NOMO-1 (cell line): ENCODE measurements at regions not wholly inside any gene's neighbourhood (a gene's known extent, or its start where the extent isn't known, plus 50 kb on each side); places are given as distances from the start of the nearest gene placed in this dataset.

Source experiments
- DNase-seq, 2 experiments: peaks; one replicate each; lab custom pipeline; 2025; ENCODE audit not compliant: unreplicated experiment in 2 of 2; lab: John Stamatoyannopoulos, UW

- DNase-seq, result no peak
Measured at GRCh38 chrX:69085151-69085550, 80.1 kb downstream of the PJA1 start.

GRCh38 chrX:69083801-69084200 lies 81.5 kb downstream of the PJA1 start:
- no peak for DNase-seq

GRCh38 chrX:69083361-69083760 lies 81.9 kb downstream of the PJA1 start:
- no peak for DNase-seq

- DNase-seq, result no peak
Measured at GRCh38 chrX:69082753-69083150, 82.5 kb downstream of the PJA1 start.

GRCh38 chrX:69082055-69082752 lies 83.0 kb downstream of the PJA1 start:
- no peak for DNase-seq

- DNase-seq, result no peak
Measured at GRCh38 chrX:69080855-69081465, 84.3 kb downstream of the PJA1 start.

- no peak for DNase-seq
Measured at GRCh38 chrX:69079268-69079667, 86.0 kb downstream of the PJA1 start.

GRCh38 chrX:69077895-69078455 lies 87.3 kb downstream of the PJA1 start:
- no peak for DNase-seq

GRCh38 chrX:69076088-69076487 lies 89.2 kb downstream of the PJA1 start:
- no peak for DNase-seq

GRCh38 chrX:69074726-69075125 lies 90.5 kb downstream of the PJA1 start:
- DNase-seq, result no peak

GRCh38 chrX:69073721-69074120 lies 91.5 kb downstream of the PJA1 start:
- DNase-seq, result no peak

GRCh38 chrX:69073241-69073640 lies 92.0 kb downstream of the PJA1 start:
- DNase-seq, result no peak

- DNase-seq, result no peak
Measured at GRCh38 chrX:69072486-69073006, 92.7 kb downstream of the PJA1 start.

GRCh38 chrX:69070949-69071650 lies 94.2 kb downstream of the PJA1 start:
- DNase-seq, result no peak

- no peak for DNase-seq
Measured at GRCh38 chrX:69069876-69070275, 95.4 kb downstream of the PJA1 start.

- no peak for DNase-seq
Measured at GRCh38 chrX:69069086-69069445, 96.2 kb downstream of the PJA1 start.

- no peak for DNase-seq
Measured at GRCh38 chrX:69068301-69069085, 96.8 kb downstream of the PJA1 start.

GRCh38 chrX:69067841-69068240 lies 97.4 kb downstream of the PJA1 start:
- DNase-seq, result no peak

- DNase-seq, result no peak
Measured at GRCh38 chrX:69066966-69067525, 98.2 kb downstream of the PJA1 start.

- no peak for DNase-seq
Measured at GRCh38 chrX:69066021-69066757, 99.1 kb downstream of the PJA1 start.
